ENCODE measurements at regions not wholly inside any gene's neighbourhood (a gene's known extent, or its start where the extent isn't known, plus 50 kb on each side); places are given as distances from the start of the nearest gene placed in this dataset.

DNA sequence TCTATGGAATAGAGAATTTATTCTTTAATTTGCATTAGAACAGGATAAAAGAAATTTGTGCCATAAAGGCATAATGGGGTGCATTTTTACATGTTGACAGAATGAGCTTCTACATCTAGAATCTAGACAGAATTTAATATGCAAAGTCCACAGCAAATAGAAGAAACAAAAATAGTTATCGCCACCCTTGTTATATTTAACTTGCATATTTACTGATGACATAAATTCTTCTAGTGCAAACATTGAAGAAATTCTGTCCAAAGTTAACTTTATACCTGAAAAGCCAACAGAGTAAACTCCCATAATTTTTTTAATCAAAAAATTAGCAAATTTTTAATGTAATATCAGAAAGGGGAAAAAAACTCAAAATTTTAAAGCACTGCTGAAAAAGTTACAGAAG, 213.7 kb upstream of the ALCAM start:
- no peak overlapping the region for H3K27ac Mint-ChIP-seq
- no peak overlapping the region for H3K4me3 Mint-ChIP-seq
- H3K9me3 Mint-ChIP-seq: peaks cover 0 to 6% (median 1%) of the 10 kb centered on the region in 3 donors

DNA sequence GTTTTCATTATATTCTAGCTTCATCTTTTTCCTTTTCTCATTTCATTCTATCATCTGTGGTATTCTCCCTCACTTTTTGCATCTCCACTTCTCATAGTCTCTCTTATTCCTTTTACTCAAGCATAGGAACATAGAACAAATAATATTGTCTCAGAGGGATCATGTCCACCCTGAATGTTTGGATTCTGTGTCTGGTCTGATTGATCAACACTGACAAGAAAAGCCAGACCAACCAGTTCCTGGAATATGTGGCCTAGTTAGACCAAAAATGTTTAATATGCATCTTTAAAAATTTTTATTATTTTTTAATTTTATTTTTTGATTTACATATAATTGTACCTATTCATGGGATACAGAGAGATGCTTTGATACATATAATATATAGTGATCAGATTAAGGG, 212.0 kb upstream of the ALCAM start:
- no peaks in the 10 kb centered on the region for H3K36me3 Mint-ChIP-seq
- H3K9me3 Mint-ChIP-seq: peaks cover 0 to 3% (median 1%) of the 10 kb centered on the region in 3 donors
- H3K4me1 Mint-ChIP-seq: no peaks in the 10 kb centered on the region
- H3K27ac Mint-ChIP-seq: no peak overlapping the region
- H3K4me3 Mint-ChIP-seq: no peak overlapping the region
- peaks cover 2% of the 10 kb centered on the region for H3K27me3 Mint-ChIP-seq

More for the DNA sequence above, 213.7 kb upstream of the ALCAM start:
- Mint-ChIP-seq H3K36me3 (no peaks in the 10 kb centered on the region), H3K27me3 (peaks cover 2% of the 10 kb centered on the region), H3K4me1 (no peaks in the 10 kb centered on the region)

DNA sequence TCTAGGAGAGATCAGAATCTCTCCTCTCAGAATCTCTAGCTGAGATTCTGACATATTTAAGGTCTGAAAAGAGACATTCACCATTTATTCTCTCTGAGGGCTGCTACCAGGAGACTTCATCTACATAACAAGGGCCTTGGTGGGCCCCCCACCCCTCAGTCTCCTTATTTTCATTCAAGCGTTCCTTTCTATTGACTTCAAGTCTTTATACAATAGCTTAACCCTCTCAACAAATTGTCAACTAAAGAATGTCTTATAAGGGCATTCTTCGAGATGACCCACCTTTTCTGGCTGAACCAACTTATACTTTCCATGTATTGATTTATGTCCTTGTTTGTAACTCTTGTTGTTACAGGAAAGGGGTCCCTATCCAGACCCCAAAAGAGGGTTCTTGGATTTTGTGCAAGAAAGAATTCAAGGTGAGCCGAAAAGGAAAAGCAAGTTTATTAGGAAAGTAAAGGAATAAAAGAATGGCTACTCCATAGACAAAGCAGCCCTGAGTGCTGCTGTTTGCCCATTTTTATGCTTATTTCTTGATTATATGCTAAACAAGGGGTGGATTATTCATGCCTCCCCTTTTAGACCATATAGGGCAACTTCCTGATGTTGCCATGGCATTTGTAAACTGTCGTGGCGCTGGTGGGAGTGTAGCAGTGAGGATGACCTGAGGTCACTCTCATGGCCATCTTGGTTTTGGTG, 209.5 kb upstream of the ALCAM start:
- no peak overlapping the region for H3K27ac Mint-ChIP-seq

DNA sequence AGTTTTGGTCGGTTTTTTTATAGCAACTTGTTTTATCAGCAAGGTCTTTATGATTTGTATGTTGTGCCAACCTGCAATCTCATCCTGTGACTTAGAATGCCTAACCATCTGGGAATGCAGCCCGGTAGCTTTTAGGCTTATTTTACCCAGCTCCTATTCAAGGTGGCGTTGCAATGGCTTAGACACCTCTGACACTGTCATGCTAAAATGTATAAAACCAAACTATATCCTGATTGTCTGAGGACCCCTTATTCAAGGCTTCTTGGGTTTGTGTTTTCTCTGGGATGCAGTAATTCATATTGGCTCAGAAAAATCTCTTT, 209.0 kb upstream of the ALCAM start:
- H3K27me3 Mint-ChIP-seq: peaks cover 2% of the 10 kb centered on the region
- no peaks in the 10 kb centered on the region for H3K4me1 Mint-ChIP-seq
- no peaks in the 10 kb centered on the region for H3K36me3 Mint-ChIP-seq
- H3K4me3 Mint-ChIP-seq: no peak overlapping the region
- no peaks in the 10 kb centered on the region for H3K9me3 Mint-ChIP-seq
- H3K27ac Mint-ChIP-seq: no peak overlapping the region

More for the DNA sequence above, 209.5 kb upstream of the ALCAM start:
- H3K27me3 Mint-ChIP-seq: peaks cover 2% of the 10 kb centered on the region
- H3K9me3 Mint-ChIP-seq: no peaks in the 10 kb centered on the region
- H3K4me3 Mint-ChIP-seq: peak overlapping the region in 1 of 4 donors; percentile 30
- H3K4me1 Mint-ChIP-seq: no peaks in the 10 kb centered on the region
- no peaks in the 10 kb centered on the region for H3K36me3 Mint-ChIP-seq

DNA sequence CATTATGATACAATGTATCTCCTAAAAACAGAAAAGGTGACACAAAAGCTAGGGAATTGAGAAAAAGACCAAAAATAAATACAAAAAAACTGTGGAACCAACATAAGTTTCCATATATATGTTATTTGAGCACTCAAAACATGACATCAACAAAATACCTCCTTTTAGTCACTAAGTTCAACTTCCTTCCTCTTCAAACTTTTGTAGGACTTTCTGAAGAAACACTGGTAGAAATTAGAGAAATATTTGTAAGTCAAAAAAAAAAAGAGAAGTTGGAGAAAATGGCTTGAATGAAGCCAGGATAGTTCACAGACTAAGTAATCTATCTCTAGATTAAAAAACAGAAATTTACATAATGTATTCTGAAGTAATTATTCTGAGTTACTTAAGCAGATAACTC, 208.4 kb upstream of the ALCAM start:
- no peaks in the 10 kb centered on the region for H3K9me3 Mint-ChIP-seq
- H3K27ac Mint-ChIP-seq: no peak overlapping the region
- H3K36me3 Mint-ChIP-seq: no peaks in the 10 kb centered on the region
- no peak overlapping the region for H3K4me3 Mint-ChIP-seq
- H3K4me1 Mint-ChIP-seq: no peaks in the 10 kb centered on the region
- peaks cover 2% of the 10 kb centered on the region for H3K27me3 Mint-ChIP-seq

DNA sequence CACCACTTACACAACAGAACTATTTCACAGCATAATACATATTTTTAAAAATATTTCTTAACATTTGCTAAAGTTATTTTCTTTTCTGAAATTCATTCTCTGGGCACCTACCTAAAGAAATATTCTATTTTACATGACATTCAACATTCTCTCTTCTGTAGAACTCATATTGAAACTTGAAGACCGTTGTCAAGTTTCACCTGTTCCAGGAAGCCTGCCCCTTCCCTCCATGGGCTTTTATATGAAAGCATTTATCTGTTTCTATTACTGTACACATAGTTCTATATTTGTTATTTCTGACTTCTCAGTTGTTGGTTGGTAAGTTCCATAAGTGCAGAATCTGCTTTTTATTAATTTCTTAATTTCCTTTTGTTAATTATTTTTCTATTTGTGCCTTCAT, 204.3 kb upstream of the ALCAM start:
- no peak overlapping the region for H3K4me3 Mint-ChIP-seq
- no peaks in the 10 kb centered on the region for H3K9me3 Mint-ChIP-seq
- H3K27me3 Mint-ChIP-seq: no peaks in the 10 kb centered on the region
- H3K4me1 Mint-ChIP-seq: no peaks in the 10 kb centered on the region
- H3K27ac Mint-ChIP-seq: no peak overlapping the region
- H3K36me3 Mint-ChIP-seq: no peaks in the 10 kb centered on the region

DNA sequence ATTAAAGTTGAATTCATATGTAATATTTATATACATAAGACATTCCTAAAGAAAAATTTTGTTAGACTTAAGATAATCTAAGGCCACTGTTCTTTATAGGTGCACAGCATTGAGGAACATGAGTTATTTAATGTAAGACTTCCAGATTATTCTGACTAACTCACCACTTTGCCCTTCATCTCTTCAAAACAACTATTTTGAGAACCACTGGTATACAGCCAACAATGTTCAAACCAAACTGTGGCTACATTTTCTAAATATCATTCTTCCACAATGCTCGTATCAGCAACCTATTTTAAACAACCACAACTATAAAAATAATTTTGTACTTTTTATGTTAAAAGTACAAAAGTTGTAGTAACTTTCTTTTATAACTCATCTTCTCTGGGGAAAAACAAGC, 199.8 kb upstream of the ALCAM start:
- Mint-ChIP-seq H3K4me1 (peaks cover 0 to 2% (median 1%) of the 10 kb centered on the region in 3 donors), H3K27ac (no peak overlapping the region), H3K27me3 (peaks cover 1% of the 10 kb centered on the region), H3K36me3 (no peaks in the 10 kb centered on the region), H3K9me3 (no peaks in the 10 kb centered on the region), H3K4me3 (no peak overlapping the region)

DNA sequence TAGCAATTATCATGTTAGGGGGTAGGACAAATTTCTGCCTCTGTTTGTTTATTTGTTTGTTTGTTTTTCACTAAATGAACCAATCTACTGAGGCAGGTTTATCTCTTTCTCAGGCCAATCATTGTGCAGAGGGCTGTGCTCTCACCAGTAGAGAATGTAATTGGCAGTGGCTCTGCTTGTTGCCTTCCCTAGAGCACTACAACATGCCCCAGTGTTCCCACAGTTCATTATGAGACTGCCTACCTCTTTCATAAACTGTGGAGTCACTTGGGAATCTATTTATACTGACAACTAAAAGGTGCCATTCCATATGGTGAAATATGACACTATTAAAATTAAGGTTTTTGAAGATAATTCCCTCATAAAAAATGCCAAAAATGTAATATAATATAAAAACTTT, 196.3 kb upstream of the ALCAM start:
- H3K36me3 Mint-ChIP-seq: no peaks in the 10 kb centered on the region
- peaks cover 0 to 2% (median 1%) of the 10 kb centered on the region in 3 donors for H3K4me1 Mint-ChIP-seq
- H3K27ac Mint-ChIP-seq: no peak overlapping the region
- peaks cover 1% of the 10 kb centered on the region for H3K27me3 Mint-ChIP-seq
- no peaks in the 10 kb centered on the region for H3K9me3 Mint-ChIP-seq
- no peak overlapping the region for H3K4me3 Mint-ChIP-seq

DNA sequence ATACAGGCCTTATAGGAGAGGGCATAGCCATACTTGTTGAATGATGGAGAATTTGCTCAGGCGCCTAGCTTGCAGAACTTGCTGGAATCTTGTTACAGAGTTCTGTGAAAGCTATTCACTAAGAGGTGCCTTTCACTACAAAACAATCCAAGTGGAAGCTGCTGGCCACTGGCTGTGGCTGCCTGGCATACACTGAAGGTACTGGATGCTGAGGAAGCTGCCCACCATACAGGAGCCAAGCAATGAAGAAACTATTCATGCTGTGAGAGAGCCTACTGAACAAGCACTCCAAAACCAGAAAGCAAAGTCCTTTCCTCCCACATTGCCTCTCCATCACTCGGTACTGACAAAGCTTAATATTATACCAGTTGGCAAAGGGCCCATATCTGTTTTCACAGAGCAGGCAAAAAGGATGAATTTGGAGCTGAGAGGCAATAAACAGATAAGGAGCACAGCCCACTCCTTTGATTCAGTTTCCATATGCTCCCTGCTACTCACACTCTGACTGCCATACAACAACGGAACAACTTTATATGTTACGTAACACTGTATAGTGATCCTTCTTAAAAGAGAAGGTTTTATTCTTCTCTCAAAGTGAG, 192.6 kb upstream of the ALCAM start:
- H3K27me3 Mint-ChIP-seq: no peaks in the 10 kb centered on the region
- no peak overlapping the region for H3K4me3 Mint-ChIP-seq
- H3K4me1 Mint-ChIP-seq: peaks cover 0 to 2% (median 1%) of the 10 kb centered on the region in 3 donors
- no peaks in the 10 kb centered on the region for H3K9me3 Mint-ChIP-seq
- no peaks in the 10 kb centered on the region for H3K36me3 Mint-ChIP-seq
- no peak overlapping the region for H3K27ac Mint-ChIP-seq

DNA sequence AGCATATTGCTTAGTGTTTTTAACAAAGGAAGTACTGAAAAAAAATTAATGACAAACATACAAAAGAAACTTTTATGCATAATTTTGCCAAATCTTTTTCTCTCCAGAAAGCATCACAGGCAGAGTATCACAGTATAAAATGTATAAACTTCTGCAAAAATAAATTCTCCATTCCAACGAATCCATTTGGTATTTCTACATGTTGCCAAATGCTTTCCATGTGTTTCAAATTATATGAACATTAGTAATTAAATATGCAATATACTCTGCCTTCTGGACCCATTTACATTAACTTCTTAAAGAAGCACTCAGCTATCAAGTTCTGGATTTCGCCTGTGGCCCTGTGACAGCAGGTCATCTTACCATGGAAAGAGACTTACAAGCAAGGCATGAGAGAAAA, 189.1 kb upstream of the ALCAM start:
- Mint-ChIP-seq H3K4me1 (no peaks in the 10 kb centered on the region), H3K27ac (no peak overlapping the region), H3K27me3 (no peaks in the 10 kb centered on the region), H3K9me3 (no peaks in the 10 kb centered on the region), H3K4me3 (no peak overlapping the region), H3K36me3 (no peaks in the 10 kb centered on the region)

DNA sequence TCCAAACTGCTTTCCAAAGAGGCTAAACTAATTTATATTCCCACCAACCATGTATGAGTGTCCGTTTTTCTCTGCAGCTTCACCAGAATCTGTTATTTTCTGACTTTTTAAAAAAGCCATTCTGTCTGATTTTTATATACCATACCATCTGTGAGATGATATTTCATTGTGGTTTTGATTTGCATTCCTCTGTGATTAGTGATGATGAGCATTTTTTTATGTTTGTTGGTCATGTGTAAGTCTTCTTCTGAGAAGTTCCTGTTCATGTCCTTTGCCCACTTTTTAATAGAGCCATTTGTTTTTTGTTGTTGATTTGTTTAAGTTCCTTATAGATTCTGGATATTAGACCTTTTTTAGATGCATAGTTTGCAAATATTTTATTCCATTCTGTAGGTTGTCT, 179.4 kb upstream of the ALCAM start:
- Mint-ChIP-seq H3K4me3 (no peak overlapping the region), H3K27me3 (peaks cover 3% of the 10 kb centered on the region), H3K36me3 (no peaks in the 10 kb centered on the region), H3K27ac (no peak overlapping the region), H3K4me1 (no peaks in the 10 kb centered on the region), H3K9me3 (peaks cover 2 to 8% (median 5%) of the 10 kb centered on the region in 3 donors)

DNA sequence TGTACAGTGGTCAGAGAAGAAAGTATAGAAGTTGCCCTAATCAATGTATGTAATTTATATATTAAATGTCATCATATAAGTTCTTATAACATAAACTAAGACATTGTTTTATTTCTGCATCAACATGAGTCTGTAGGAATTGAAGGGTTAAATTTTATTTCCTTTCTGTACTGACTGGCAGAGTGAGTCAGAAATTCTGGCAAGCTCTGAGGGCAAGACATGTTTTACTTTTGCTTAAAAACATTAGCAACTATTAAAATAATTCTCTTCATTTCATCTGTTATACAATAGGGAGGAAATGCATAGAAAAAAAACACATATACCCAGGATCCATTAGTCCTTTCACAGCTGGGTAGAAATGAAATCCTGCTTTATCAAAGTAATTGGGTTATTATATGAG, 171.4 kb upstream of the ALCAM start:
- H3K27ac Mint-ChIP-seq: no peak overlapping the region

DNA sequence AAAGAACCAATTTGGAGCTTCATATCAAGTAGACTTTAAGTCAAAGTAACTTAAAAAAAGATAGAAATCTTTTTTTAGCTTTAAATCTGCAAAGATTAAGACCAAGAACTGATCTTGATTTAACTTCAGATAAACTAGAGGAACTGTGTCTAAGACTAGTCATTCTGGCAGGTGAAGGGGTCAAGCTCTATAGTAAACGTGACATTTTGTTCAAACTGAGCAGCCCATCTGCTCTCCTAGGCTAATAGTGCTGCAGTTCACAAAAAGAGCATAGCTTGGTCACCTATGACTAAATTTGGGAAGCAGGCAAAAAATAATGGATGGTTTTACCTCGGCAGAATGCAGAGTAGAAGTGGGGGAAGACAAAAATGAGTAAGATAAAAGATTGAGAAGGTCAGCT, 168.8 kb upstream of the ALCAM start:
- no peaks in the 10 kb centered on the region for H3K27me3 Mint-ChIP-seq
- H3K27ac Mint-ChIP-seq: no peak overlapping the region
- no peak overlapping the region for H3K4me3 Mint-ChIP-seq
- H3K4me1 Mint-ChIP-seq: peaks cover 0 to 4% (median 0%) of the 10 kb centered on the region in 3 donors
- H3K36me3 Mint-ChIP-seq: no peaks in the 10 kb centered on the region
- H3K9me3 Mint-ChIP-seq: no peaks in the 10 kb centered on the region

More for the DNA sequence above, 171.4 kb upstream of the ALCAM start:
- peaks cover 0 to 2% (median 0%) of the 10 kb centered on the region in 3 donors for H3K9me3 Mint-ChIP-seq
- no peaks in the 10 kb centered on the region for H3K36me3 Mint-ChIP-seq
- H3K4me1 Mint-ChIP-seq: peaks cover 0 to 4% (median 0%) of the 10 kb centered on the region in 3 donors
- H3K27me3 Mint-ChIP-seq: no peaks in the 10 kb centered on the region
- no peak overlapping the region for H3K4me3 Mint-ChIP-seq

DNA sequence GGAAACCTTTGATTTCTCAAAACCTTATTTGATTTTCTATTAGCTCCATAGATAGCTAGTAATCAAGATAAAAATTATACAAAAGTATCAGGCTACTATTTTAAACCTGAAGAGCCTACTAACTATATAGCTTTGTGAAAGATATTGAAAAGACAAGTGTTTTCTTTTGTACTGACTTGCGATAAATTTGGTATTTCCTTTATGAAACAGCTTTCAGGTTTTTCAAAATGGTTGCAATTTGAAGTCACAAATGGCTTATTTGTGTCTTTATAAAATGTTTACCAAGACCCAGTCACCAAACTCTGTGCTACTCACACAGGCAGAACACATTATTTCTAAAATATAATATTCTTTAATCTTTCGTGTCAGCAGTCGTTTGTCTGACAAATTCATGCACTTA, 167.5 kb upstream of the ALCAM start:
- no peaks in the 10 kb centered on the region for H3K36me3 Mint-ChIP-seq
- peaks cover 2% of the 10 kb centered on the region for H3K27me3 Mint-ChIP-seq
- no peak overlapping the region for H3K27ac Mint-ChIP-seq
- no peaks in the 10 kb centered on the region for H3K9me3 Mint-ChIP-seq
- peaks cover 0 to 4% (median 0%) of the 10 kb centered on the region in 3 donors for H3K4me1 Mint-ChIP-seq
- H3K4me3 Mint-ChIP-seq: no peak overlapping the region

DNA sequence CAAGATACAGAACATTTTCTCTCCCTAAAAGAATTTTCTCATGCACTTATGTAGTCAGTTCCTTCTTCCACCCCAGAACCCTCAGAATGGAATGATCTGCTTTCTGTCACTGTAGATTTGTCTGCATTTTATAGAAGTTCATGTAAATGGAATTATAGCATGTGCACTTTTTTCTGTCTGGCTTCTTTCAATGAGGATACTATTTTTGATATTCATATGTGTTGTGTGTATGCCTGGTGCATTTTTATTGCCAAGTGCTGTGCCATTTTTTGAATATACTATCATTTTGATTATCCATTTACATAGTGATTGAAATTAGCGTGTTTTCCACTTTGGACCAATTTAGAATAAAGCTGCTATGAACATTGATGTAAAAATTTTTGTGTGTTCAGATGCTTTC, 156.6 kb upstream of the ALCAM start:
- Mint-ChIP-seq H3K27me3 (no peaks in the 10 kb centered on the region), H3K4me3 (no peak overlapping the region), H3K27ac (no peak overlapping the region), H3K4me1 (no peaks in the 10 kb centered on the region), H3K36me3 (no peaks in the 10 kb centered on the region), H3K9me3 (no peaks in the 10 kb centered on the region)

DNA sequence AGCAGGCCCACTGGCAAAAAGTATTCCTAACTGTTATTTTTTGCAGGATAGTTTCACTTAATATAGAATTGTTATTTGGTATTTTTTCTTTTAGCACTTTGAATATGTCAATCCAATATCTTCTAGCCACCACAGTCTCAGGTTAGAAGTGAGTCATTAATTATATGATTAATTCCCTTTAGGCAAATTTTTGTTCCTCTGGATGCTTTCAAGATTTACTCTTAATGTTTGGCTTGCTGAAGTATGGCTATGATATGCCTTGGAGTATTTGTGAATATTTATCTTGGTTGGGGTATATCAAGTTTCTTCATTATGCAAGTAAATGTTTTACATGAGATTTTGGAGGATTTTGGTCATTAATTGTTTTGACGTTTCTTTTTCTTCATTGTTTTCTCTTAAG, 152.1 kb upstream of the ALCAM start:
- H3K4me3 Mint-ChIP-seq: no peak overlapping the region
- H3K4me1 Mint-ChIP-seq: no peaks in the 10 kb centered on the region
- peaks cover 0 to 2% (median 0%) of the 10 kb centered on the region in 3 donors for H3K9me3 Mint-ChIP-seq
- H3K36me3 Mint-ChIP-seq: no peaks in the 10 kb centered on the region
- H3K27me3 Mint-ChIP-seq: no peaks in the 10 kb centered on the region
- H3K27ac Mint-ChIP-seq: no peak overlapping the region

All from IgD-negative memory B cell (primary cell).